Caco-2 (cell line): ENCODE measurements at regions not wholly inside any gene's neighbourhood (a gene's known extent, or its start where the extent isn't known, plus 50 kb on each side); places are given as distances from the start of the nearest gene placed in this dataset.

Experiments
- BruUV-seq: library from RNA; stranded (reverse); fragments of 400-500 nt; replicated peaks from 2 replicates; lab custom pipeline; 2021; lab: Mats Ljungman, UMichigan
- CTCF ChIA-PET: fragments of 300-600 bp; sonication (Branson Sonifier 250); formaldehyde crosslinking; loops from one replicate; lab custom pipeline; 2022; ENCODE audit warnings: antibody characterized with exemption; lab: Charles Lee
- POLR2A ChIA-PET: fragments of 300-600 bp; sonication (Branson Sonifier 250); formaldehyde crosslinking; loops from one replicate; lab custom pipeline; 2022; ENCODE audit warnings: antibody characterized with exemption; lab: Charles Lee
- DNase-seq, 2 experiments: peaks; one replicate each; pipeline versions ENCODE4 v3.0.0 to v3.0.0-alpha.2; 2020 to 2022
- H3K27me3 ChIP-seq: replicated peaks from 2 replicates; pipeline ENCODE4 v1.6.0; 2011; ENCODE audit warnings: low read length; ENCODE audit not compliant: control insufficient read depth, insufficient read depth
- H3K36me3 ChIP-seq: 2 replicates; pipeline ENCODE4 v1.5.1; 2011; ENCODE audit warnings: low read length; ENCODE audit not compliant: control insufficient read depth, insufficient read depth
- H3K4me1 ChIP-seq: fragments of 250-450 bp; sonication (Bioruptor Pico); 2 replicates; pipeline ENCODE4 v1.5.1; 2020; ENCODE audit warnings: mild to moderate bottlenecking
- H3K4me3 ChIP-seq: 2 replicates; pipeline ENCODE4 v1.5.1; 2011; ENCODE audit warnings: low read depth, mild to moderate bottlenecking, control low read depth, low read length
- H3K9me3 ChIP-seq: fragments of 250-450 bp; sonication (Bioruptor Pico); 2 replicates; pipeline ENCODE4 v1.5.1; 2020; ENCODE audit warnings: mild to moderate bottlenecking, moderate library complexity
- H3K27ac Mint-ChIP-seq: one replicate; pipeline ENCODE4 v1.8.0; 2022; ENCODE audit warnings: mixed read lengths; ENCODE audit not compliant: unreplicated experiment
- H3K27me3 Mint-ChIP-seq: one replicate; pipeline ENCODE4 v1.8.0; 2022; ENCODE audit warnings: mixed read lengths; ENCODE audit not compliant: insufficient read depth, unreplicated experiment
- H3K36me3 Mint-ChIP-seq: one replicate; pipeline ENCODE4 v1.8.0; 2022; ENCODE audit warnings: mild to moderate bottlenecking, mixed read lengths; ENCODE audit not compliant: insufficient read depth, unreplicated experiment
- H3K4me1 Mint-ChIP-seq: one replicate; pipeline ENCODE4 v1.8.0; 2022; ENCODE audit warnings: low read depth, mixed read lengths; ENCODE audit not compliant: unreplicated experiment
- H3K4me3 Mint-ChIP-seq: one replicate; pipeline ENCODE4 v1.8.0; 2022; ENCODE audit warnings: mild to moderate bottlenecking, moderate library complexity, mixed read lengths; ENCODE audit not compliant: unreplicated experiment
- H3K9me3 Mint-ChIP-seq: one replicate; pipeline ENCODE4 v1.8.0; 2022; ENCODE audit warnings: mixed read lengths; ENCODE audit not compliant: unreplicated experiment
- CTCF ChIP-seq, 2 experiments: fragments of 200-600 bp in 1 of 2; IDR thresholded peaks; 1 replicate in 1 of 2; 2 replicates in 1 of 2; pipeline versions ENCODE4 v1.5.1 to v1.8.0; 2011 to 2022; ENCODE audit warnings: antibody characterized with exemption in 1 of 2, control low read depth in 1 of 2, inconsistent platforms in 1 of 2, low read depth in 1 of 2, low read length in 1 of 2, mild to moderate bottlenecking in 1 of 2, moderate library complexity in 1 of 2; ENCODE audit not compliant: insufficient read depth in 1 of 2, severe bottlenecking in 1 of 2, unreplicated experiment in 1 of 2
- intact Hi-C: fragments of 100-400 bp; cut with micrococcal nuclease; formaldehyde crosslinking; loops from one replicate; pipeline ENCODE4 v1.10.0; 2022; ENCODE audit not compliant: unreplicated experiment

- H3K4me1 Mint-ChIP-seq: no peaks in the 10 kb centered on the region
- H3K27me3 ChIP-seq: no peaks in the 10 kb centered on the region
- H3K9me3 ChIP-seq: no peaks in the 10 kb centered on the region
- no peak overlapping the region for H3K4me3 ChIP-seq
- H3K4me1 ChIP-seq: no peaks in the 10 kb centered on the region
- intact Hi-C loops: no loop called here
- no peak for TF ChIP-seq CTCF (IDR thresholded peaks at IDR 0.05; ENCODE audit: insufficient read depth in 1 of 2, low read depth in 1 of 2, low read length in 1 of 2, severe bottlenecking in 1 of 2, unreplicated experiment in 1 of 2)
- no peaks in the 10 kb centered on the region for H3K36me3 ChIP-seq
- ChIA-PET POLR2A (no interaction called here), CTCF (no interaction called here)
- H3K36me3 Mint-ChIP-seq: no peaks in the 10 kb centered on the region
- H3K27me3 Mint-ChIP-seq: no peaks in the 10 kb centered on the region
- DNase-seq: no peak
- BruUV-seq: no TSS peak
- H3K9me3 Mint-ChIP-seq: no peaks in the 10 kb centered on the region
- H3K4me3 Mint-ChIP-seq: no peak overlapping the region
- H3K27ac Mint-ChIP-seq: no peak overlapping the region
Measured at GRCh38 chr2:106314444-106314843, 120.3 kb upstream of the UXS1 start.

- Mint-ChIP-seq H3K9me3 (no peaks in the 10 kb centered on the region), H3K4me3 (no peak overlapping the region), H3K27me3 (peaks cover 2% of the 10 kb centered on the region), H3K27ac (no peak overlapping the region), H3K36me3 (no peaks in the 10 kb centered on the region), H3K4me1 (no peaks in the 10 kb centered on the region)
- H3K27me3 ChIP-seq: no peaks in the 10 kb centered on the region
- DNase-seq: no peak
- ChIA-PET CTCF (no interaction called here), POLR2A (no interaction called here)
- BruUV-seq: no TSS peak
- intact Hi-C loops: no loop called here
- TF ChIP-seq CTCF (IDR thresholded peaks at IDR 0.05; ENCODE audit: insufficient read depth in 1 of 2, low read depth in 1 of 2, low read length in 1 of 2, severe bottlenecking in 1 of 2, unreplicated experiment in 1 of 2): no peak
- no peak overlapping the region for H3K4me3 ChIP-seq
- H3K4me1 ChIP-seq: no peaks in the 10 kb centered on the region
- H3K36me3 ChIP-seq: no peaks in the 10 kb centered on the region
- H3K9me3 ChIP-seq: no peaks in the 10 kb centered on the region
Measured at GRCh38 chr2:106311041-106311370, 116.9 kb upstream of the UXS1 start.

GRCh38 chr2:106307860-106308259 lies 113.8 kb upstream of the UXS1 start:
- no TSS peak for BruUV-seq
- CTCF ChIA-PET: no interaction called here
- H3K36me3 ChIP-seq: no peaks in the 10 kb centered on the region
- TF ChIP-seq CTCF (IDR thresholded peaks at IDR 0.05; ENCODE audit: insufficient read depth in 1 of 2, low read depth in 1 of 2, low read length in 1 of 2, severe bottlenecking in 1 of 2, unreplicated experiment in 1 of 2): no peak
- no peaks in the 10 kb centered on the region for H3K27me3 ChIP-seq
- DNase-seq: no peak
- H3K4me3 ChIP-seq: no peak overlapping the region
- intact Hi-C loops: no loop called here
- H3K9me3 ChIP-seq: no peaks in the 10 kb centered on the region
- peaks cover 12% of the 10 kb centered on the region for H3K27me3 Mint-ChIP-seq
- POLR2A ChIA-PET: no interaction called here
- H3K4me3 Mint-ChIP-seq: no peak overlapping the region
- H3K9me3 Mint-ChIP-seq: no peaks in the 10 kb centered on the region
- H3K4me1 ChIP-seq: no peaks in the 10 kb centered on the region
- no peaks in the 10 kb centered on the region for H3K36me3 Mint-ChIP-seq
- H3K27ac Mint-ChIP-seq: no peak overlapping the region
- H3K4me1 Mint-ChIP-seq: no peaks in the 10 kb centered on the region
